K562 (cell line): ENCODE measurements at regions not wholly inside any gene's neighbourhood (a gene's known extent, or its start where the extent isn't known, plus 50 kb on each side); places are given as distances from the start of the nearest gene placed in this dataset.

ENCODE experiments used
- ATAC-seq: fragments of 200-7000 bp; cut with Tn5 transposase; 3 replicates; pipeline ENCODE4 v1.9.1; 2020; ENCODE audit warnings: moderate library complexity
- BruUV-seq: library from RNA; stranded (reverse); fragments of 400-500 nt; replicated peaks from 2 replicates; lab custom pipeline; 2021; lab: Mats Ljungman, UMichigan
- CTCF ChIA-PET: fragments of 300-600 bp; formaldehyde crosslinking; extraction: SDS; loops from one replicate; lab custom pipeline; 2021; ENCODE audit warnings: low intra/inter-chr PET ratio; lab: Yijun Ruan, JAX
- POLR2A ChIA-PET: fragments of 300-600, 350-650 bp; sonication (Branson Sonifier 250); formaldehyde crosslinking; extraction: SDS; loops from one replicate; lab custom pipeline; 2021; ENCODE audit warnings: antibody characterized with exemption, inconsistent platforms; lab: Yijun Ruan, JAX
- DNase-seq, 4 experiments: peaks; one replicate each; pipeline versions ENCODE4 v3.0.0 to v3.0.0-alpha.2; 2011 to 2018; ENCODE audit warnings: low spot score in 3 of 4, mixed read lengths in 3 of 4; ENCODE audit errors: extremely low read depth in 1 of 4
- FAIRE-seq: peaks from 2 replicates; lab custom pipeline; 2011; peaks lifted over from hg19 to GRCh38; lab: Jason Lieb, UNC
- H2AFZ ChIP-seq: 2 replicates; pipeline ENCODE4 v1.6.0; 2011; ENCODE audit warnings: low read depth, low read length, control low read depth, inconsistent platforms
- H3K27ac ChIP-seq: fragments of 200-600 bp; 3 replicates; pipeline ENCODE4 v1.8.0; 2011; ENCODE audit warnings: low read depth, mild to moderate bottlenecking, control low read depth, inconsistent platforms, low read length, moderate library complexity, mixed read lengths; ENCODE audit errors: extremely low read depth
- H3K27me3 ChIP-seq, 2 experiments: fragments of 300-600 bp in 1 of 2; 2 replicates in 1 of 2; 3 replicates in 1 of 2; pipeline versions ENCODE4 v1.6.0 to v1.8.0; 2011; ENCODE audit warnings: inconsistent platforms in 2 of 2, low read length in 2 of 2, mild to moderate bottlenecking in 1 of 2, mixed read lengths in 1 of 2, moderate library complexity in 1 of 2; ENCODE audit not compliant: control insufficient read depth in 2 of 2, insufficient read depth in 2 of 2
- H3K36me3 ChIP-seq: fragments of 300-600 bp; 3 replicates; pipeline ENCODE4 v1.8.0; 2011; ENCODE audit warnings: mild to moderate bottlenecking, low read length, inconsistent platforms; ENCODE audit not compliant: control insufficient read depth, insufficient read depth
- H3K4me1 ChIP-seq, 2 experiments: fragments of 200-600 bp in 1 of 2; replicated peaks in 1 of 2; 2 replicates in 1 of 2; 3 replicates in 1 of 2; pipeline versions ENCODE4 v1.5.1 to v1.8.0; 2011; ENCODE audit warnings: inconsistent platforms in 2 of 2, low read length in 2 of 2, mild to moderate bottlenecking in 1 of 2, mixed read lengths in 1 of 2, moderate library complexity in 1 of 2; ENCODE audit not compliant: control insufficient read depth in 2 of 2, insufficient read depth in 2 of 2
- H3K4me2 ChIP-seq: 2 replicates; pipeline ENCODE4 v1.6.1; 2011; ENCODE audit warnings: low read length, control low read depth, inconsistent platforms, mixed read lengths; ENCODE audit not compliant: insufficient read depth
- H3K4me3 ChIP-seq: fragments of 200-600 bp; sonication (generic), shearing (Covaris generic); 2 replicates; pipeline ENCODE4 v1.5.1; 2016; ENCODE audit warnings: control low read depth, inconsistent platforms
- H3K79me2 ChIP-seq: fragments of 200-600 bp; 3 replicates; pipeline ENCODE4 v1.8.0; 2011; ENCODE audit warnings: low read length, inconsistent platforms; ENCODE audit not compliant: control insufficient read depth, insufficient read depth
- H3K9ac ChIP-seq, 2 experiments: 2 replicates each; pipeline versions ENCODE4 v1.6.0 to v1.6.1; 2011; ENCODE audit warnings: low read depth in 2 of 2, low read length in 2 of 2, control low read depth in 1 of 2, inconsistent platforms in 1 of 2, mild to moderate bottlenecking in 1 of 2, mixed read lengths in 1 of 2; ENCODE audit not compliant: insufficient read depth in 1 of 2
- H3K9me1 ChIP-seq: one replicate; pipeline ENCODE4 v1.6.0; 2011; ENCODE audit warnings: inconsistent platforms, mild to moderate bottlenecking, low read length, moderate library complexity; ENCODE audit not compliant: control insufficient read depth, insufficient read depth
- H3K9me3 ChIP-seq: replicated peaks from 2 replicates; pipeline ENCODE4 v1.5.1; 2011; ENCODE audit warnings: low read depth, low read length, inconsistent platforms; ENCODE audit not compliant: control insufficient read depth, insufficient read depth
- H4K20me1 ChIP-seq: replicated peaks from 2 replicates; pipeline ENCODE4 v1.6.1; 2011; ENCODE audit warnings: low read length, inconsistent platforms, mixed read lengths; ENCODE audit not compliant: control insufficient read depth, insufficient read depth
- E2F3 ChIP-seq: fragments of 250-450 bp; sonication (Bioruptor Pico); IDR thresholded peaks from 2 replicates; pipeline ENCODE4 v1.4.0; 2020; ENCODE audit warnings: mild to moderate bottlenecking
- ELF1 ChIP-seq: fragments of 200-800 bp; sonication (Bioruptor generic); IDR thresholded peaks from 2 replicates; pipeline ENCODE4 v1.6.1; 2016; ENCODE audit warnings: missing genetic modification characterization, missing compliant biosample characterization
- FOXK1 ChIP-seq: sonication (generic); formaldehyde crosslinking; IDR thresholded peaks from 2 replicates; pipeline ENCODE4 v1.8.0; 2022; ENCODE audit warnings: missing genetic modification reagents, mild to moderate bottlenecking, borderline replicate concordance
- HEY1 ChIP-seq: fragments of 250-450 bp; sonication (Bioruptor Pico); IDR thresholded peaks from 2 replicates; pipeline ENCODE4 v1.5.0; 2020; ENCODE audit warnings: mild to moderate bottlenecking, moderate library complexity, borderline replicate concordance
- HNRNPH1 ChIP-seq: fragments of 200-400 bp; formaldehyde crosslinking; optimal IDR thresholded peaks from 2 replicates; pipeline ENCODE3; 2017; ENCODE audit warnings: low read depth, mild to moderate bottlenecking, low read length, moderate library complexity
- HNRNPL ChIP-seq: fragments of 200-400 bp; formaldehyde crosslinking; IDR thresholded peaks from 2 replicates; pipeline ENCODE4 v1.6.1; 2017; ENCODE audit warnings: low read depth, mild to moderate bottlenecking, low read length
- MCM3 ChIP-seq: fragments of 450-650 bp; IDR thresholded peaks from 2 replicates; pipeline ENCODE4 v1.6.1; 2016
- NFYB ChIP-seq: IDR thresholded peaks from 2 replicates; pipeline ENCODE4 v1.6.1; 2011; ENCODE audit warnings: mild to moderate bottlenecking, moderate library complexity; ENCODE audit not compliant: insufficient read length; ENCODE audit errors: extremely low read depth
- SRSF1 ChIP-seq: fragments of 200-400 bp; formaldehyde crosslinking; IDR thresholded peaks from 2 replicates; pipeline ENCODE4 v1.6.1; 2017; ENCODE audit warnings: mild to moderate bottlenecking, low read depth, low read length, moderate library complexity
- TSHZ1 ChIP-seq: fragments of 250-450 bp; sonication (Bioruptor Pico); IDR thresholded peaks from 2 replicates; pipeline ENCODE4 v1.4.0; 2020; ENCODE audit warnings: mild to moderate bottlenecking, moderate library complexity
- ZBTB26 ChIP-seq: fragments of 450-650 bp; formaldehyde crosslinking; IDR thresholded peaks from 2 replicates; pipeline ENCODE4 v1.4.0; 2022; ENCODE audit warnings: missing genetic modification characterization
- ZBTB34 ChIP-seq: fragments of 250-450 bp; sonication (Bioruptor Pico); IDR thresholded peaks from 2 replicates; pipeline ENCODE4 v1.8.0; 2021; ENCODE audit warnings: mild to moderate bottlenecking, moderate library complexity
- ZBTB43 ChIP-seq: sonication (generic); formaldehyde crosslinking; IDR thresholded peaks from 2 replicates; pipeline ENCODE4 v1.8.0; 2023; ENCODE audit warnings: mild to moderate bottlenecking, missing genetic modification reagents
- ZNF212 ChIP-seq: fragments of 450-650 bp; formaldehyde crosslinking; IDR thresholded peaks from 2 replicates; pipeline ENCODE4 v1.4.0; 2020; ENCODE audit warnings: mild to moderate bottlenecking
- ZNF57 ChIP-seq: fragments of 450-650 bp; formaldehyde crosslinking; IDR thresholded peaks from 2 replicates; pipeline ENCODE4 v1.4.0; 2020; ENCODE audit warnings: mild to moderate bottlenecking, moderate library complexity
- WGBS: fragments of 100-300 bp; shearing (Covaris generic); methylation state at CpG from one replicate; pipeline ENCODE4 v1.1.6; 2016; ENCODE audit warnings: low coverage, mixed read lengths; ENCODE audit not compliant: insufficient coverage; ENCODE audit errors: missing lambda C conversion rate; 5-methylcytosine and 5-hydroxymethylcytosine counted together
- in situ Hi-C: fragments of 300-500 bp; cut with MboI; formaldehyde crosslinking; loops from 4 replicates; pipeline ENCODE4 v1.15.0; 2018; ENCODE audit warnings: inconsistent platforms, mixed read lengths
- intact Hi-C: fragments of 100-400 bp; cut with micrococcal nuclease; formaldehyde crosslinking; loops from 2 replicates; pipeline ENCODE4 v1.14.2; 2022

GRCh38 chr7:41046221-41046761 is 656.6 kb downstream of the INHBA start:
- ATAC-seq (no peak), DNase-seq (no peak), FAIRE-seq (no peak)
- in situ Hi-C loops (no loop called here), intact Hi-C loops (no loop called here)
- Histone ChIP-seq H3K4me3 (no peak overlapping the region), H3K36me3 (no peaks in the 10 kb centered on the region), H3K4me2 (no peak overlapping the region), H4K20me1 (no peaks in the 10 kb centered on the region), H2AFZ (no peak overlapping the region), H3K27me3 (no peaks in the 10 kb centered on the region), H3K27ac (no peak overlapping the region), H3K79me2 (no peaks in the 10 kb centered on the region), H3K4me1 (no peaks in the 10 kb centered on the region), H3K9me1 (no peaks in the 10 kb centered on the region), H3K9me3 (no peaks in the 10 kb centered on the region), H3K9ac (no peak overlapping the region)
- ChIA-PET POLR2A (no interaction called here), CTCF (no interaction called here)
- 0% methylated on average over 7 of the region's 7 CpGs for WGBS
- BruUV-seq, result no TSS peak
- no peak for TF ChIP-seq ZBTB43 (CRISPR knock-in tag)
- no peak for TF ChIP-seq ZBTB34 (CRISPR knock-in tag)
- TF ChIP-seq ELF1 (tag), result no peak
- TF ChIP-seq HNRNPH1, result no peak
- TF ChIP-seq ZNF212 (CRISPR knock-in tag), result no peak
- no peak for TF ChIP-seq SRSF1
- TF ChIP-seq MCM3, result no peak
- TF ChIP-seq FOXK1 (CRISPR knock-in tag), result no peak
- TF ChIP-seq ZBTB26, result no peak
- no peak for TF ChIP-seq E2F3
- no peak for TF ChIP-seq ZNF57 (CRISPR knock-in tag)
- no peak for TF ChIP-seq HEY1 (CRISPR knock-in tag)
- TF ChIP-seq TSHZ1 (CRISPR knock-in tag), result no peak
- no peak for TF ChIP-seq NFYB
- no peak for TF ChIP-seq HNRNPL
